GM12878 (cell line): ENCODE measurements at regions not wholly inside any gene's neighbourhood (a gene's known extent, or its start where the extent isn't known, plus 50 kb on each side); places are given as distances from the start of the nearest gene placed in this dataset.

Experiments used
- ATAC-seq: fragments of 200-7000 bp; cut with Tn5 transposase; 3 replicates; pipeline ENCODE4 v1.9.1; 2020; ENCODE audit warnings: mild to moderate bottlenecking, moderate library complexity
- BruUV-seq: library from RNA; stranded (reverse); fragments of 400-500 nt; replicated peaks from 2 replicates; lab custom pipeline; 2021; lab: Mats Ljungman, UMichigan
- CTCF ChIA-PET: fragments of 300-600 bp; sonication (Branson Sonifier 250); formaldehyde crosslinking; extraction: SDS; loops from one replicate; lab custom pipeline; 2021; ENCODE audit warnings: inconsistent platforms; lab: Yijun Ruan, JAX
- POLR2A ChIA-PET: fragments of 350-600 bp; formaldehyde crosslinking; extraction: SDS; loops from one replicate; lab custom pipeline; 2021; ENCODE audit warnings: inconsistent platforms; lab: Charles Lee
- RAD21 ChIA-PET: fragments of 300-600 bp; sonication (Branson Sonifier 250); formaldehyde crosslinking; loops from one replicate; lab custom pipeline; 2023; ENCODE audit warnings: antibody characterized with exemption; ENCODE audit not compliant: unreplicated experiment; lab: Charles Lee
- SMC1A ChIA-PET: fragments of 300-600 bp; sonication (Branson Sonifier 250); formaldehyde crosslinking; loops from one replicate; lab custom pipeline; 2023; ENCODE audit not compliant: unreplicated experiment, uncharacterized antibody; lab: Charles Lee
- DNase-seq: peaks from one replicate; pipeline ENCODE4 v3.0.0-alpha.2; 2011; ENCODE audit warnings: low read depth, low spot score
- FAIRE-seq: peaks from 3 replicates; lab custom pipeline; 2011; peaks lifted over from hg19 to GRCh38; lab: Jason Lieb, UNC
- H2AFZ ChIP-seq: 2 replicates; pipeline ENCODE4 v1.6.0; 2011; ENCODE audit warnings: low read depth, low read length, control low read depth; ENCODE audit not compliant: control insufficient read depth
- H3K27ac ChIP-seq: 2 replicates; pipeline ENCODE4 v1.5.1; 2011; ENCODE audit warnings: control low read depth; ENCODE audit not compliant: control insufficient read depth, insufficient read depth
- H3K27me3 ChIP-seq, 2 experiments: replicated peaks in 1 of 2; 2 replicates each; pipeline versions ENCODE4 v1.6.0 to v1.6.1; 2011; ENCODE audit warnings: low read length in 1 of 2; ENCODE audit not compliant: control insufficient read depth in 2 of 2, insufficient read depth in 2 of 2
- H3K36me3 ChIP-seq, 2 experiments: 2 replicates each; pipeline ENCODE4 v1.5.1; 2011; ENCODE audit warnings: low read length in 1 of 2; ENCODE audit not compliant: control insufficient read depth in 2 of 2, insufficient read depth in 2 of 2
- H3K4me1 ChIP-seq: 2 replicates; pipeline ENCODE4 v1.6.1; 2011; ENCODE audit warnings: mild to moderate bottlenecking, low read length, moderate library complexity, mixed read lengths; ENCODE audit not compliant: control insufficient read depth, insufficient read depth
- H3K4me2 ChIP-seq: 2 replicates; pipeline ENCODE4 v1.6.0; 2011; ENCODE audit warnings: control low read depth; ENCODE audit not compliant: control insufficient read depth, insufficient read depth
- H3K4me3 ChIP-seq: fragments of 200-600 bp; sonication (generic); 2 replicates; pipeline ENCODE4 v1.5.1; 2016
- H3K79me2 ChIP-seq: 2 replicates; pipeline ENCODE4 v1.6.0; 2011; ENCODE audit warnings: low read length; ENCODE audit not compliant: control insufficient read depth, insufficient read depth
- H3K9ac ChIP-seq: 2 replicates; pipeline ENCODE4 v1.8.0; 2011; ENCODE audit warnings: low read length, control low read depth, mixed read lengths; ENCODE audit not compliant: control insufficient read depth, insufficient read depth
- H3K9me3 ChIP-seq: replicated peaks from 3 replicates; pipeline ENCODE4 v1.5.1; 2011; ENCODE audit warnings: mild to moderate bottlenecking, low read length; ENCODE audit not compliant: control insufficient read depth, insufficient read depth
- H4K20me1 ChIP-seq: 2 replicates; pipeline ENCODE4 v1.6.0; 2011; ENCODE audit not compliant: control insufficient read depth, insufficient read depth
- ATF7 ChIP-seq: fragments of 450-650 bp; IDR thresholded peaks from 2 replicates; pipeline ENCODE4 v1.6.1; 2016; ENCODE audit warnings: low read depth, mild to moderate bottlenecking
- BHLHE40 ChIP-seq, 2 experiments: fragments of 450-650 bp in 1 of 2; IDR thresholded peaks; 2 replicates each; pipeline ENCODE4 v1.6.1; 2011 to 2017; ENCODE audit warnings: low read depth in 2 of 2, borderline replicate concordance in 1 of 2, improper control_type of control experiment in 1 of 2, low read length in 1 of 2, mild to moderate bottlenecking in 1 of 2
- CHD1 ChIP-seq: IDR thresholded peaks from 2 replicates; pipeline ENCODE4 v1.6.1; 2012; ENCODE audit warnings: low read depth, low read length, improper control_type of control experiment
- EGR1 ChIP-seq, 2 experiments: IDR thresholded peaks; 1 replicate in 1 of 2; 2 replicates in 1 of 2; pipeline ENCODE4 v1.6.1; 2011 to 2012; ENCODE audit warnings: low read depth in 2 of 2, low read length in 2 of 2, borderline replicate concordance in 1 of 2, mild to moderate bottlenecking in 1 of 2, moderate library complexity in 1 of 2
- GABPA ChIP-seq: IDR thresholded peaks from 2 replicates; pipeline ENCODE4 v1.6.1; 2014; ENCODE audit warnings: antibody characterized with exemption, low read depth, mild to moderate bottlenecking, inconsistent platforms
- HCFC1 ChIP-seq: fragments of 150-350 bp; IDR thresholded peaks from 2 replicates; pipeline ENCODE4 v1.6.1; 2014; ENCODE audit warnings: low read length
- IKZF2 ChIP-seq, 2 experiments: fragments of 450-650 bp; IDR thresholded peaks; 2 replicates each; pipeline ENCODE4 v1.6.1; 2017; ENCODE audit warnings: mild to moderate bottlenecking in 2 of 2, moderate library complexity in 2 of 2
- JUND ChIP-seq: IDR thresholded peaks from 2 replicates; pipeline ENCODE4 v1.6.1; 2012; ENCODE audit warnings: low read depth, mild to moderate bottlenecking, low read length, improper control_type of control experiment, moderate library complexity
- NRF1 ChIP-seq: conservative IDR thresholded peaks from 2 replicates; pipeline ENCODE4 v1.6.1; 2011; ENCODE audit warnings: mild to moderate bottlenecking, low read depth, low read length, improper control_type of control experiment
- PML ChIP-seq: IDR thresholded peaks from 2 replicates; pipeline ENCODE4 v1.6.1; 2012; ENCODE audit warnings: low read length, inconsistent platforms
- POLR2AphosphoS2 ChIP-seq: IDR thresholded peaks from 2 replicates; pipeline ENCODE4 v1.6.1; 2011; ENCODE audit warnings: low read depth, mild to moderate bottlenecking, low read length, improper control_type of control experiment, moderate library complexity
- RAD51 ChIP-seq: fragments of 450-650 bp; IDR thresholded peaks from 2 replicates; pipeline ENCODE4 v1.6.1; 2016; ENCODE audit warnings: moderate library complexity, mild to moderate bottlenecking, inconsistent platforms
- TCF12 ChIP-seq: IDR thresholded peaks from 2 replicates; pipeline ENCODE4 v1.6.1; 2011; ENCODE audit warnings: low read depth, mild to moderate bottlenecking, low read length
- WRNIP1 ChIP-seq: IDR thresholded peaks from 2 replicates; pipeline ENCODE4 v1.6.1; 2011; ENCODE audit warnings: low read depth, low read length, improper control_type of control experiment, borderline replicate concordance
- ZNF384 ChIP-seq: IDR thresholded peaks from 2 replicates; pipeline ENCODE4 v1.6.1; 2012; ENCODE audit warnings: low read depth, mild to moderate bottlenecking, low read length, improper control_type of control experiment, borderline replicate concordance
- ZSCAN29 ChIP-seq: fragments of 450-650 bp; IDR thresholded peaks from 2 replicates; pipeline ENCODE4 v1.6.1; 2017; ENCODE audit warnings: mild to moderate bottlenecking, moderate library complexity
- WGBS: methylation state at CpG from one replicate; pipeline ENCODE4 v1.1.6; 2016; ENCODE audit warnings: low lambda C conversion rate; ENCODE audit not compliant: insufficient replicate concordance, insufficient coverage; ENCODE audit errors: missing lambda C conversion rate; 5-methylcytosine and 5-hydroxymethylcytosine counted together
- in situ Hi-C: fragments of 300-500 bp; cut with MboI; formaldehyde crosslinking; loops from 9 replicates; pipeline ENCODE4 v1.14.3; 2018; ENCODE audit warnings: mixed read lengths
- intact Hi-C: fragments of 100-400 bp; cut with micrococcal nuclease; formaldehyde crosslinking; loops from one replicate; pipeline ENCODE4 v1.14.2; 2022; ENCODE audit not compliant: unreplicated experiment

DNA sequence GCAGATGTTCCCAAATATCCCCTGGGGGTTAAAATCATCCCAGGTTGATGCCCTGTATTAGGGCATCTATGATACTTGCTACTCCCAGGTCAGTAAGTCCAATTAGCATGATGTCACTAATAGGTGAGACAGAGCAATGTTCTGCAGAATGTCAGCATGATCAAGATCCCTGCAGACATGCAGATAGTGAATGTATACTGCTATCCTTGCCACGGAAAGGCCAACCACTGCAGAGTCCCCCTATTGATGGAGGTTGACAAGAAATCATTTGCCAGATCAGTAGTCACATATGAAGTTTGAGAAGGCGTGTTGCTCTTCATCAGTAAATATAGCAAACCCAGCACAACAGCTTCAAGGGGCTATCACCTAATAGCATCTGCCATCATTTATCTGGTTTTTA, 97.4 kb downstream of the SETD4 start:
- ATAC-seq (no peak), DNase-seq (no peak), FAIRE-seq (peak; percentile 38)
- no peak for TF ChIP-seq RAD51
- no peak for TF ChIP-seq EGR1 (IDR thresholded peaks at IDR 0.05; ENCODE audit: borderline replicate concordance in 1 of 2, low read depth in 2 of 2, low read length in 2 of 2)
- TF ChIP-seq HCFC1, result no peak
- intact Hi-C loops, result no loop called here
- Histone ChIP-seq H3K27me3 (no peaks in the 10 kb centered on the region; a peak in 1 of 4 replicates), H4K20me1 (no peaks in the 10 kb centered on the region), H2AFZ (no peak overlapping the region), H3K9ac (no peak overlapping the region), H3K4me2 (no peak overlapping the region), H3K9me3 (no peaks in the 10 kb centered on the region), H3K79me2 (no peaks in the 10 kb centered on the region), H3K27ac (no peak overlapping the region), H3K4me3 (no peak overlapping the region), H3K4me1 (no peaks in the 10 kb centered on the region), H3K36me3 (no peaks in the 10 kb centered on the region)
- ChIA-PET RAD21 (no interaction called here), POLR2A (no interaction called here), CTCF (no interaction called here), SMC1A (no interaction called here)
- BruUV-seq, result no TSS peak
- 14% methylated on average over 2 of the region's 2 CpGs for WGBS
- in situ Hi-C loops, result no loop called here

- RAD21 ChIA-PET, result no interaction called here
- Histone ChIP-seq H3K9ac (no peak overlapping the region), H3K4me1 (no peaks in the 10 kb centered on the region), H3K36me3 (no peaks in the 10 kb centered on the region), H3K27me3 (peaks cover 1 to 3% of the 10 kb centered on the region in 2 experiments; a peak in 2 of 4 replicates), H3K9me3 (no peaks in the 10 kb centered on the region), H3K27ac (no peak overlapping the region), H4K20me1 (no peaks in the 10 kb centered on the region), H2AFZ (no peak overlapping the region), H3K4me2 (no peak overlapping the region), H3K4me3 (no peak overlapping the region), H3K79me2 (no peaks in the 10 kb centered on the region)
- in situ Hi-C loops (no loop called here), intact Hi-C loops (no loop called here)
- SMC1A ChIA-PET, result no interaction called here
- ATAC-seq, result no peak
- no peak for DNase-seq
- CTCF ChIA-PET, result interaction anchor here (0.9 kb wide), 1 partner anchor 10 kb away, joined by 3 read pairs; no protein-coding TSS in a partner anchor
- POLR2A ChIA-PET, result no interaction called here
- BruUV-seq, result no TSS peak
- no peak for TF ChIP-seq TCF12
- no peak for TF ChIP-seq GABPA
- no peak for TF ChIP-seq JUND
- TF ChIP-seq ZNF384, result no peak
- TF ChIP-seq ZSCAN29, result no peak
- TF ChIP-seq CHD1, result no peak
- no peak for TF ChIP-seq PML
- no peak for TF ChIP-seq BHLHE40 (IDR thresholded peaks at IDR 0.05; ENCODE audit: borderline replicate concordance in 1 of 2, low read depth in 2 of 2, low read length in 1 of 2)
- TF ChIP-seq ATF7, result no peak
- TF ChIP-seq POLR2AphosphoS2, result no peak
- TF ChIP-seq NRF1, result no peak
- no peak for TF ChIP-seq WRNIP1
- no peak for TF ChIP-seq IKZF2 (IDR thresholded peaks at IDR 0.05)
- WGBS, result 12% methylated on average over 4 of the region's 4 CpGs
- no peak for FAIRE-seq
Measured at GRCh38 chr21:35954066-35954465, 106.3 kb downstream of the SETD4 start.
